ENCODE measurements at regions not wholly inside any gene's neighbourhood (a gene's known extent, or its start where the extent isn't known, plus 50 kb on each side); places are given as distances from the start of the nearest gene placed in this dataset.

GRCh38 chr2:35080231-35080910 lies 1275.2 kb upstream of the CRIM1 start:
- Histone ChIP-seq H3K4me1 (ENCODE audit: control insufficient read depth, low read length) (no peaks in the 10 kb centered on the region), H3K79me2 (ENCODE audit: control insufficient read depth, low read length) (no peaks in the 10 kb centered on the region), H3K9me3 (ENCODE audit: control insufficient read depth, insufficient read depth, low read length) (no peaks in the 10 kb centered on the region), H3K27me3 (ENCODE audit: control insufficient read depth, low read length) (no peaks in the 10 kb centered on the region), H3K4me2 (ENCODE audit: low read length) (no peak overlapping the region), H3K4me3 (ENCODE audit: low read length) (no peak overlapping the region), H3F3A (ENCODE audit: control insufficient read depth, insufficient read depth) (no peaks in the 10 kb centered on the region), H4K20me1 (ENCODE audit: control insufficient read depth, insufficient read depth, low read depth, low read length) (no peaks in the 10 kb centered on the region), H3K27ac (ENCODE audit: low read depth, low read length) (no peak overlapping the region), H3K9me2 (replicated peaks; ENCODE audit: control insufficient read depth, low read length) (no peaks in the 10 kb centered on the region), H3K36me3 (ENCODE audit: control insufficient read depth, low read length) (no peaks in the 10 kb centered on the region)
- TF ChIP-seq EZH2phosphoT487 (IDR thresholded peaks at IDR 0.05; ENCODE audit: borderline replicate concordance, low read length) (no peak), CTCF (IDR thresholded peaks at IDR 0.05; ENCODE audit: low read depth, low read length, poor library complexity, severe bottlenecking) (no peak)

DNA sequence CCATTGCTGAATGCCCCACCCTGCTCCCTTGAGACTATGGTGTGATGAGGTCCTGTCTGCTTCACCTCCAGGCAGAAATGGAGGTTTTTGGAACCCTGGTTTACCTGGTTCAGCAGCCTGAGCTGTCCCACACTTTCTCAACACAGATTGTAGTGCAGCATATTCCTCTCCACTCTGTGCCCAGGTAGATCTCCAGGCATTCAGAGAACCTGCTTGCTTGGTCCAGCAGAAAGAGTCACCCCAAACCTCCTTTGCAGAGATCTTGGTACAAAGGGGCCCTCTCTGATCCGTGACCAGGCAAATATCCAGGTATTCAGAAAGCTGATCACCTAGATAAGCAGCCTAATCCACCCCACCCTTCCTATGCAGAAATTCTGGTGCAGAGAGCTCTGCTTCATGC lies 1288.2 kb upstream of the CRIM1 start:
- Histone ChIP-seq H3K36me3 (ENCODE audit: control insufficient read depth, low read length) (no peaks in the 10 kb centered on the region), H3K4me2 (ENCODE audit: low read length) (no peak overlapping the region), H4K20me1 (ENCODE audit: control insufficient read depth, insufficient read depth, low read depth, low read length) (no peaks in the 10 kb centered on the region), H3F3A (ENCODE audit: control insufficient read depth, insufficient read depth) (no peaks in the 10 kb centered on the region), H3K9me3 (ENCODE audit: control insufficient read depth, insufficient read depth, low read length) (no peaks in the 10 kb centered on the region), H3K9me2 (replicated peaks; ENCODE audit: control insufficient read depth, low read length) (no peaks in the 10 kb centered on the region), H3K27ac (ENCODE audit: low read depth, low read length) (no peak overlapping the region), H3K79me2 (ENCODE audit: control insufficient read depth, low read length) (no peaks in the 10 kb centered on the region), H3K27me3 (ENCODE audit: control insufficient read depth, low read length) (no peaks in the 10 kb centered on the region), H3K4me1 (ENCODE audit: control insufficient read depth, low read length) (no peaks in the 10 kb centered on the region), H3K4me3 (ENCODE audit: low read length) (no peak overlapping the region)
- TF ChIP-seq CTCF (IDR thresholded peaks at IDR 0.05; ENCODE audit: low read depth, low read length, poor library complexity, severe bottlenecking) (no peak), EZH2phosphoT487 (IDR thresholded peaks at IDR 0.05; ENCODE audit: borderline replicate concordance, low read length) (no peak)

DNA sequence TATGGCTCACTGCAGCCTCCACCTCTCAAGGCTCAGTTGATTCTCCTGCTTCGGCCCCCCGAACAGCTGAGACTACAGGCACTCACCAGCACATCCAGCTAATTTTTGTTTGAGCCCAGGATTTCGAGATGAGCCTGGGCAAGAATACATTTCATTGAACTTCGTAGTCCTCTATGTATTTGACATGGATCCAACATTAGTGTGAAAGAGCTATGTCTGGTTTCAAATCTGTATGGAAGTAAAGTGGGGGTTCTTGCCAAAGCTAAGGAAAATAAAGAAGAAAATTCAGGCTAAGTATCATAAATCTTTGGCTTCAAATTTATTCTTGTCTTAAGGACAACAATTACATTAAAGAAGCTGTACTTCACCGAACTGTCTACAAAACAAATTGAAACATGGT lies 1291.7 kb upstream of the CRIM1 start:
- no peaks in the 10 kb centered on the region for H3K9me2 ChIP-seq (replicated peaks; ENCODE audit: control insufficient read depth, low read length)
- H3K4me2 ChIP-seq (ENCODE audit: low read length): no peak overlapping the region
- H3K27me3 ChIP-seq (ENCODE audit: control insufficient read depth, low read length): no peaks in the 10 kb centered on the region
- no peak overlapping the region for H3K4me3 ChIP-seq (ENCODE audit: low read length)
- no peaks in the 10 kb centered on the region for H3K4me1 ChIP-seq (ENCODE audit: control insufficient read depth, low read length)
- H3F3A ChIP-seq (ENCODE audit: control insufficient read depth, insufficient read depth): no peaks in the 10 kb centered on the region
- H3K27ac ChIP-seq (ENCODE audit: low read depth, low read length): no peak overlapping the region
- H4K20me1 ChIP-seq (ENCODE audit: control insufficient read depth, insufficient read depth, low read depth, low read length): no peaks in the 10 kb centered on the region
- no peaks in the 10 kb centered on the region for H3K9me3 ChIP-seq (ENCODE audit: control insufficient read depth, insufficient read depth, low read length)
- H3K36me3 ChIP-seq (ENCODE audit: control insufficient read depth, low read length): no peaks in the 10 kb centered on the region
- H3K79me2 ChIP-seq (ENCODE audit: control insufficient read depth, low read length): no peaks in the 10 kb centered on the region
- no peak for TF ChIP-seq EZH2phosphoT487 (IDR thresholded peaks at IDR 0.05; ENCODE audit: borderline replicate concordance, low read length)

GRCh38 chr2:35035883-35036282 lies 1319.7 kb upstream of the CRIM1 start:
- TF ChIP-seq CTCF (IDR thresholded peaks at IDR 0.05; ENCODE audit: low read depth, low read length, poor library complexity, severe bottlenecking): no peak
- no peak for TF ChIP-seq EZH2phosphoT487 (IDR thresholded peaks at IDR 0.05; ENCODE audit: borderline replicate concordance, low read length)
- no peak overlapping the region for H3K4me3 ChIP-seq (ENCODE audit: low read length)
- H3K4me2 ChIP-seq (ENCODE audit: low read length): no peak overlapping the region
- no peaks in the 10 kb centered on the region for H3K36me3 ChIP-seq (ENCODE audit: control insufficient read depth, low read length)
- no peaks in the 10 kb centered on the region for H3K9me2 ChIP-seq (replicated peaks; ENCODE audit: control insufficient read depth, low read length)
- no peak overlapping the region for H3K27ac ChIP-seq (ENCODE audit: low read depth, low read length)
- no peaks in the 10 kb centered on the region for H4K20me1 ChIP-seq (ENCODE audit: control insufficient read depth, insufficient read depth, low read depth, low read length)
- no peaks in the 10 kb centered on the region for H3K79me2 ChIP-seq (ENCODE audit: control insufficient read depth, low read length)
- no peaks in the 10 kb centered on the region for H3K9me3 ChIP-seq (ENCODE audit: control insufficient read depth, insufficient read depth, low read length)
- H3K27me3 ChIP-seq (ENCODE audit: control insufficient read depth, low read length): no peaks in the 10 kb centered on the region
- H3F3A ChIP-seq (ENCODE audit: control insufficient read depth, insufficient read depth): no peaks in the 10 kb centered on the region
- H3K4me1 ChIP-seq (ENCODE audit: control insufficient read depth, low read length): no peaks in the 10 kb centered on the region
